Stimulated activated naive CD8-positive, alpha-beta T cell treated with anti-CD3 and anti-CD28 coated beads, Interleukin-15, Interleukin-2, amounts not matched to agents 100 ng/mL and 50 ng/mL, for 24 hours (primary cell): ENCODE measurements at regions not wholly inside any gene's neighbourhood (a gene's known extent, or its start where the extent isn't known, plus 50 kb on each side); places are given as distances from the start of the nearest gene placed in this dataset.
"Not testable (repeated sequence)": the region's sequence is repeated elsewhere in the genome, so short reads cannot be mapped to it uniquely, and the experiment has no call there.

Experiments used
- H3K27ac Mint-ChIP-seq: one replicate; pipeline ENCODE4 v1.8.0; 2021; ENCODE audit warnings: mild to moderate bottlenecking, mixed read lengths
- H3K27me3 Mint-ChIP-seq: one replicate; pipeline ENCODE4 v1.8.0; 2021; ENCODE audit warnings: mixed read lengths
- H3K36me3 Mint-ChIP-seq: one replicate; pipeline ENCODE4 v1.8.0; 2021; ENCODE audit warnings: low read depth, mixed read lengths
- H3K4me1 Mint-ChIP-seq: one replicate; pipeline ENCODE4 v1.8.0; 2021; ENCODE audit warnings: low read depth, mixed read lengths
- H3K4me3 Mint-ChIP-seq: one replicate; pipeline ENCODE4 v1.8.0; 2021; ENCODE audit warnings: mild to moderate bottlenecking, mixed read lengths
- H3K9me3 Mint-ChIP-seq: one replicate; pipeline ENCODE4 v1.8.0; 2021; ENCODE audit warnings: mixed read lengths

GRCh38 chr2:14774436-14774968 lies 142.0 kb downstream of the LRATD1 start:
- Mint-ChIP-seq H3K36me3 (no peaks in the 10 kb centered on the region), H3K4me3 (no peak overlapping the region), H3K9me3 (no peaks in the 10 kb centered on the region), H3K27ac (no peak overlapping the region), H3K27me3 (no peaks in the 10 kb centered on the region), H3K4me1 (no peaks in the 10 kb centered on the region)

DNA sequence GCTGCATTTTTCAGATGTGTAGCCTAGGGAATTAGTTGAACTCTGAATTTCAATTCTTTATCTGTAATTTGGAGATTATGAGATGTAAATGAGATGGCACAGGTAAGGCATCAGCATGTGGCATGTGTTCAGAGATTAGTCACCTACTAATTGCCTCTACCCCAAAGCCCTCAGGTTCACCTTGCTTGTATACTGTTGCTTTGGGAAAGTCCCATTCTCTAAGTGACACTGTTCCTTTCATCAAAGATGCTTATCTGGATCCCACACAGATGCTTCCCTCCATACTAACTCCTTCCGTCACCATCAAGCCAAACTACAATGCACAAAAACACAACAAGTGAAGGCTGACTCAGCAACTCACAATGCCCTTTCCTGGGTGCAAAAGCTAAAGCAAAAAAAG lies 143.7 kb downstream of the LRATD1 start:
- H3K4me1 Mint-ChIP-seq: no peaks in the 10 kb centered on the region
- no peak overlapping the region for H3K27ac Mint-ChIP-seq

GRCh38 chr2:14778015-14778414 lies 145.5 kb downstream of the LRATD1 start:
- no peaks in the 10 kb centered on the region for H3K36me3 Mint-ChIP-seq
- no peak overlapping the region for H3K27ac Mint-ChIP-seq
- no peak overlapping the region for H3K4me3 Mint-ChIP-seq
- peaks cover 14% of the 10 kb centered on the region for H3K9me3 Mint-ChIP-seq
- H3K27me3 Mint-ChIP-seq: no peaks in the 10 kb centered on the region
- no peaks in the 10 kb centered on the region for H3K4me1 Mint-ChIP-seq

More for the DNA sequence above, 143.7 kb downstream of the LRATD1 start:
- H3K9me3 Mint-ChIP-seq: no peaks in the 10 kb centered on the region
- no peak overlapping the region for H3K4me3 Mint-ChIP-seq
- H3K36me3 Mint-ChIP-seq: no peaks in the 10 kb centered on the region
- H3K27me3 Mint-ChIP-seq: no peaks in the 10 kb centered on the region

- Mint-ChIP-seq H3K9me3 (peaks cover 14% of the 10 kb centered on the region), H3K27me3 (no peaks in the 10 kb centered on the region), H3K36me3 (no peaks in the 10 kb centered on the region), H3K4me1 (no peaks in the 10 kb centered on the region), H3K27ac (no peak overlapping the region), H3K4me3 (no peak overlapping the region)
These were observed 146.7 kb downstream of the LRATD1 start for GRCh38 chr2:14779252-14779651.

DNA sequence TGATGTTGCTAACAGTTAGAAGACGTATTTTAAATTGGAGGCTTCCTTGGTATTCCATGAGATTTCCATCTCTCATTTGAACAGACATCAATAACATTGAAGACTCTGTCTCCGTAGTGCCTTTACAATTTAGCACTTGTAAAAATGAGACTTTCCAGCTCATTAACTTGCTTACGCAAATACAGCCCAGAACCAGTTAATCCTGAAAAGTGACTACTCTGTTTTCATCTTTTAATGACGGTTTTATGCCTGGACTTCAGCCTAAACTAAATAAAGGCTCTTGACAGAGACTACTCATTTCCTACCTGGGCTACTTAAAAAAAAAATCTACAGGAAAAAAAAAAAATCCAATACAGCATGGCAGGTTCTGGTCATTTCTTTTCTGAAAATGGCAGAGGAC lies 148.6 kb downstream of the LRATD1 start:
- no peaks in the 10 kb centered on the region for H3K27me3 Mint-ChIP-seq
- H3K36me3 Mint-ChIP-seq: no peaks in the 10 kb centered on the region
- H3K9me3 Mint-ChIP-seq: peaks cover 14% of the 10 kb centered on the region
- no peaks in the 10 kb centered on the region for H3K4me1 Mint-ChIP-seq
- H3K4me3 Mint-ChIP-seq: no peak overlapping the region
- no peak overlapping the region for H3K27ac Mint-ChIP-seq

DNA sequence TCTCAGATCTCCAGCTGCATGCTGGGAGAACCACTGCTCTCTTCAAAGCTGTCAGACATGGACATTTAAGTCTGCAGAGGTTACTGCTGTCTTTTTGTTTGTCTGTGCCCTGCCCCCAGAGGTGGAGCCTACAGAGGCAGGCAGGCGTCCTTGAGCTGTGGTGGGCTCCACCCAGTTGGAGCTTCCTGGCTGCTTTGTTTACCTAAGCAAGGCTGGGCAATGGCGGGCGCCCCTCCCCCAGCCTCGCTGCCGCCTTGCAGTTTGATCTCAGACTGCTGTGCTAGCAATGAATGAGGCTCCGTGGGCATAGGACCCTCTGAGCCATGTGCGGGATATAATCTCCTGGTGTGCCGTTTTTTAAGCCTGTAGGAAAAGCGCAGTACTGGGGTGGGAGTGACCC lies 156.3 kb downstream of the LRATD1 start:
- H3K36me3 Mint-ChIP-seq, H3K27ac Mint-ChIP-seq, H3K4me1 Mint-ChIP-seq, H3K27me3 Mint-ChIP-seq, H3K4me3 Mint-ChIP-seq: not testable (repeated sequence)
- peaks cover 11% of the 10 kb centered on the region for H3K9me3 Mint-ChIP-seq

DNA sequence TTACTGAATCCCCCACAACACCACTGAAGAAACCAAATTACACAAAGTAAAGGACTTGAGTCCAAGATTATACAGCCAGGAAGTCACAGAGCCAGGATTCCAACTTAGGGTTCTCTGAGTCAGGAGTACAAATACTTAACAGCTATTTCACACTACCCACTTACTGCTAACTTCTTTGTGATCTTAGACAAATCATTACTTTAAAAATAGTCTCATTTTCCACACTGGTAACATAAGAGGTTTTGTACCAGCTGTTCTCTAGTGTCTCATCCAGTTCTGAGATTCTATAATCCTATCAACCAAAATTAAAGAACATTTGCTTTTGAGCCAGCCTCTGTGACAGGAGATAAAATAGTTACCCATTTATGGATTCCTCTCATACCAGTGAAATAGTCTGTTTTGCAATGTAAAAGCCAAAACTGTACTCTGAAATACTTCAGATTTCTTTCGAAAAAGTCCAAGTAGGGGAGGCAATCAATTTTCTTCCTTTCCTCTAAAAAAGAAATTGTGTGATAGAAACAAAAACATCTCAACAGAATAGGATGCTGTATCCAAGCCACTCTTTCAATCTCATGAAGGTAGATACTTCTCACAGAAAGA lies 157.6 kb downstream of the LRATD1 start:
- Mint-ChIP-seq H3K9me3 (peaks cover 11% of the 10 kb centered on the region), H3K4me3 (no peak overlapping the region), H3K36me3 (no peaks in the 10 kb centered on the region), H3K27me3 (no peaks in the 10 kb centered on the region), H3K4me1 (no peaks in the 10 kb centered on the region), H3K27ac (no peak overlapping the region)

GRCh38 chr2:14803994-14804393 lies 171.5 kb downstream of the LRATD1 start:
- Mint-ChIP-seq H3K4me1 (no peaks in the 10 kb centered on the region), H3K4me3 (no peak overlapping the region), H3K27me3 (no peaks in the 10 kb centered on the region), H3K27ac (no peak overlapping the region), H3K9me3 (peaks cover 22% of the 10 kb centered on the region), H3K36me3 (no peaks in the 10 kb centered on the region)

DNA sequence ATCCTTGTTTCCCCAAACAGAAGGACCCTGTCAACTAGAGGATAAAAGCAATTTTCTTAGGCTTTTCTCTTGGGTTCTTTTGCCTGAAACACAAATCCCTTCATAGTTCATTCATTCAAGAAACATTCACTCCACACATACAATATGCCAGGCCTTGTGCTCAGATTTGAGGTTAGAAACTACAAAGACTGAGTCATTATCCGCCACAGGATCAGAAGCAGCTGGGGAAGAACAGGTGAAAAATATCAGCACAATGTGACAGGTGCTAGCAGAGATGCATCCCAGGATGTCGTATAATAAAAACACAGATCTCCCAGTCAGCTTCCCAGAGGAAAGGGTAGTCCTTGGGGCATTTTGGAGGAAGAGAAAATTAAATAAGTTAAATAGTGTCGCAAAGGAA lies 172.4 kb downstream of the LRATD1 start:
- no peaks in the 10 kb centered on the region for H3K36me3 Mint-ChIP-seq
- peaks cover 22% of the 10 kb centered on the region for H3K9me3 Mint-ChIP-seq
- H3K27ac Mint-ChIP-seq: no peak overlapping the region
- H3K4me1 Mint-ChIP-seq: no peaks in the 10 kb centered on the region
- no peak overlapping the region for H3K4me3 Mint-ChIP-seq
- H3K27me3 Mint-ChIP-seq: no peaks in the 10 kb centered on the region

DNA sequence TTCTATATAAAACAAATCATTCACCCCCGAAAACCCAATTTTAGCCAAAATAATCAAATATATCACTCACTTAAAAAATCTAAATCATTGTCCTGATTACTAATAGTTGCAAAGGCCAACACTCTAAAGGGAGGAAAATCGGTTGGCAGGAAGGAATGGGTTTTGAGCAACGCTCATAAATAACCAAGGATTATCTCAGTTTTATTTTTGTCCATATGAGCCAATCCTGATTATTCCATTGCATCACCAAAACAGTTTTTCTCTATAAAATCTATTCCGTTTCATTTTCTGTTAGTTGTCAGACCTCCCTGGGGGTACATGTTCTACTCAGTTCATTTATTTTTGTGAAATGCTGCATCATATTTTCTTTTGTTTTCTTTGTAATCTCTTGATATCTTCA lies 174.1 kb downstream of the LRATD1 start:
- Mint-ChIP-seq H3K9me3 (peaks cover 13% of the 10 kb centered on the region), H3K4me1 (no peaks in the 10 kb centered on the region), H3K27ac (no peak overlapping the region), H3K4me3 (no peak overlapping the region), H3K27me3 (no peaks in the 10 kb centered on the region), H3K36me3 (no peaks in the 10 kb centered on the region)

GRCh38 chr2:14815201-14815600 lies 182.7 kb downstream of the LRATD1 start:
- Mint-ChIP-seq H3K4me3 (no peak overlapping the region), H3K4me1 (no peaks in the 10 kb centered on the region), H3K36me3 (no peaks in the 10 kb centered on the region), H3K27me3 (peaks cover 3% of the 10 kb centered on the region), H3K27ac (no peak overlapping the region), H3K9me3 (peaks cover 15% of the 10 kb centered on the region)

- H3K4me3 Mint-ChIP-seq: no peak overlapping the region
- H3K9me3 Mint-ChIP-seq: peaks cover 16% of the 10 kb centered on the region
- peaks cover 3% of the 10 kb centered on the region for H3K27me3 Mint-ChIP-seq
- no peaks in the 10 kb centered on the region for H3K36me3 Mint-ChIP-seq
- H3K27ac Mint-ChIP-seq: no peak overlapping the region
- H3K4me1 Mint-ChIP-seq: no peaks in the 10 kb centered on the region
These were observed 183.8 kb downstream of the LRATD1 start for GRCh38 chr2:14816069-14817060.

DNA sequence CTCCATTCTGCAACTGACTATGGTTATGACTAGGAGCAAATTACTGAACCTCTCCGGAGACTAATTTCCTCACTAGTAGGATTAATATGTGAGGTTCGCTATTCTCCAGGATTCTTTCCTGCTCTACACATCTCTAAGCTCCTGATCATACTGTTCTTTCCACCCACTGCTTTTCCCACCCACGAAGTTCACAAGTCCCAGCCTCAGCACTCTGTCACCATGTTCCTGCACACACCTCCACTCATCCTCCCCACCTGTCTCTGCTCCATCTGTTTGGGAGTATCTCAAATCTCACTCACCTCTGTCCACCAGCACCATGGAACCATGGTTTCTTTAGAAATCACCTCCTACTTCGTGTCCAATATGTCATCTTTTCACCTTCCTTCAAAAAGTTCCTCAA lies 185.3 kb downstream of the LRATD1 start:
- Mint-ChIP-seq H3K4me1 (no peaks in the 10 kb centered on the region), H3K27ac (no peak overlapping the region), H3K36me3 (no peaks in the 10 kb centered on the region), H3K4me3 (no peak overlapping the region), H3K27me3 (peaks cover 3% of the 10 kb centered on the region), H3K9me3 (peaks cover 8% of the 10 kb centered on the region)

- Mint-ChIP-seq H3K9me3 (peaks cover 5% of the 10 kb centered on the region), H3K27ac (no peak overlapping the region), H3K4me3 (no peak overlapping the region), H3K27me3 (no peaks in the 10 kb centered on the region), H3K36me3 (no peaks in the 10 kb centered on the region), H3K4me1 (no peaks in the 10 kb centered on the region)
These were observed 194.0 kb downstream of the LRATD1 start for GRCh38 chr2:14826518-14826917.

DNA sequence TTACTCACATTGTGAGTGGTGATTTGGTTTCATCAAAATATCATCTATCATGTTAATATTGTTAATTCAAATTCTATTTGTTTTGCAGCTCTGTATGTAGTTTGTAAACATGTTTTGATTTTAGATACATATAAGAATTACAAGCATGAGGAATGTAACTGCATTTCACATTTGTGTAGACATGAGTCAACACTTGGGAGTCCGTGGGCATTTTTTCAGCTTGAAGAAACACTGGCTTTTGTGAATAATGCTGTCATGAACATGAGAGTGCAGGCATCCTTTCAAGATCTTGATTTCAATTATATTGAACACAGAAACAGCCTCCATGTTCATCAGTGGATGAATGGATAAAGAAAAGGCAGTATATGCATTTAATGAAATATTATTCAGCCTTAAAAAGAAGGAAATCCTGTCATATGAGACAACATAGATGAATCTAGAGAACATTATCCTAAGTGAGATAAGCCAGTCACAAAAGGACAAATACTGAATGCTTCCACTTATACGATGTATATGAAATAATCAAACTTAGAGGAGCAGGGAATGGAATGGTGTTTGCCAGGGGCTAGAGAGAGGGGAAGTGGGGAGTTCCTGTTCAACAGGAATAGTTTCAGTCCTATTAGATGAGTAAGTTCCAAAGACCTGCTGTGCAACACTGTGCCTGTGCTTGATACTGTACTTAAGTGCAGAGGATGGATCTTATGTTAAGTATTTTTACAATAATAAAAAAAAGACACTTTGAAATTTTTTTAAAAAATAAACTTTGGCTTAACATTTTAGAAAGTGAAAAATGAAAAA lies 194.9 kb downstream of the LRATD1 start:
- Mint-ChIP-seq H3K4me1 (no peaks in the 10 kb centered on the region), H3K36me3 (no peaks in the 10 kb centered on the region), H3K9me3 (peaks cover 7% of the 10 kb centered on the region), H3K4me3 (no peak overlapping the region), H3K27me3 (no peaks in the 10 kb centered on the region), H3K27ac (no peak overlapping the region)
